KG1 (cell line): ENCODE measurements at regions not wholly inside any gene's neighbourhood (a gene's known extent, or its start where the extent isn't known, plus 50 kb on each side); places are given as distances from the start of the nearest gene placed in this dataset.

ENCODE experiments used
- DNase-seq: peaks from one replicate; lab custom pipeline; 2025; lab: John Stamatoyannopoulos, UW

DNA sequence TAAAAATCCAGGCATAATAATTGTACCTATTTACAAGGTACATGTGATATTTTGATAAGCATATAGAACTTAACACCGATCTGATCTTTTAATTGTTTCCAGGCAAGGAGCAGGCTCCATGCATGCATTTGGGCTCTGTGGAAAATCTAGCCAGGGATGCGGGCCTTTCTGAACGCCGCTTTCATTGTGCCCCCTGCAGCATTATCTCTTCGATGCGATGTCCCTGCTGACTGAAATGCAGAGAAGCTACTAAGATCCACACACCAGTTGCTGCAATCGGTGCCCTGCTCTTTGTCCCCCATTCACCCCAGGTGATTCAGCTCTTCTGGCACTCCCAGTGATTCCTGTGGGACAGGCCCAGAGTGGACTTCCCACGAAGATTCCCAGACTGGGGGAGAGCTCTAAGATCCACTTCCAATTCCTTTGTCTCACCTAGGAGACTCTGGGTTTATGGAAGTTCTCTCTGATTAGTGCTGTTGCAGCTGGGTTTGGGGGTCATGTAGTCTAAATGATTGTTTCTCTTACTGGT, 254.3 kb upstream of the AGA start:
- DNase-seq, result no peak

DNA sequence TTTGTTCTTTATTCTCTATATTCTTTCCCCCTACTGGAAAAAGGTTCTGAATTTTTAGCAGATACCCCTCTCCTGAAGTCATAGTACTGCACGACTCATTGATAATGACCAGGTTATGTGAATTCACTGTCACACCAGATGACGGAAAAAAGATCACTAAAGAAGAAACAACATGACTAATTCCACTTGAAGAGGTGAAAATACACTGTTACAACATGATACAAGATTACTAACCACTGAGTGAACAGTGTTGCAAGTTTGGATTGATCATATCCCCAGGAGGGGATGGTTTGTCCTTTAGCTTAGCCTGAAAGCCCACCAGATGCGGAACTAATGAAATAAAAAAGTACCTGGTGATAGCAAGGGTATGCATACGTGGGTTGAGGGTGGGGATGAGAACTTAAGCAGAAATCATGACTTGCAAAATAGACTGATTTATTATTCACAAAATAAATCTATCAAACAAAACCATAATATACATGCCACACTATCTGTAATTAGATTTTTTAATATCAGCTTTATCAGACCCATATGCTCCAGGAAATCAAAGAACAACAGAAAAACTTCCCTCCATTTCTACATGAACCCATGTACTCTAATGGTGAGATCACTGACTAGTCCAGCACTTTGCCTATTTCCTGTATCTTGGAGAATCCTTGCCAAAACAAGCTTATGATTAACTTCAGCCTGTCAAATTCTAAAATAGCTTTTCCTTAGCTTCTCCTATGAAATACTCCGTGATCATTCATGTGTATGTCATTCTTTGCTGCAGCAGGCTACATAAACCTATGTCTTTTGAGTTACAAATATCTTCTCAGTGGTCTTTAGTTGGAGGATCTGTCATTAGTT, 257.4 kb upstream of the AGA start:
- DNase-seq, result no peak

DNA sequence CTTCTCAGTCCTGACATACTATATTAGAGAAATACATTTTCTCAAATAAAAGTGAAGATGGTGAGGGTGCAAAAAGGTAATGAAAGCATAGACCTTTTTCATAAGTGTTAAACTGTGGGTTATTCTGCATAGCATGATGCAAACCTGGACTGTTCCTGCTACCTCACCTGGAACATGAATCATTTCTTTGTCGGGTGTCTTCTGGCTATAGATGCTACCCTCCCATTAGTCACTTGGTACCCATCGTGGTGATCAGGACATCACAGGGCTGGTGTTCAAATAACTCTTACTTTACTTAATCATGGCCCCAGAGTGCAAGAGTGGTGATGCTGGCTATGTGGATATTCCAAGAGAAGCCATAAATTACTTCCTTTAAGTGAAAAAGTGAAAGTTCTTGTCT, 264.7 kb upstream of the AGA start:
- DNase-seq, result no peak

DNA sequence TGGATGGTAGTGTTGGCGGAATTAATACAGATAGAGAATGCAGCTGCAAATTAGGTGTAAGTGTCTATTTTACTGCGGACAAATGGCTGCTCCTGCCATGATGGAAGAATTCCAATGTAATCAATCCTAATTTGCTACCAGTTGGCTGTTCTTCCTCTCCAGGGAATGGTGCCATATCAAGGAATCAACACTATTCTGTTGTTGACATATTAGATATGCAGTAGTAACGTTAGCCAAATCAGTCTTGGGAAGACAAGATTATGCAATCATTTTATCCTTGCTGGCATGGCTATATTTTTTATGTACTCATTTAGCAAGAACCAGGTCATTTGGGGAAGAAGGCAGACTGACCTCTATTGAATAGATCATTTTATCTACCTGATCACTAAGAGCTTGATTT, 271.2 kb upstream of the AGA start:
- no peak for DNase-seq

DNA sequence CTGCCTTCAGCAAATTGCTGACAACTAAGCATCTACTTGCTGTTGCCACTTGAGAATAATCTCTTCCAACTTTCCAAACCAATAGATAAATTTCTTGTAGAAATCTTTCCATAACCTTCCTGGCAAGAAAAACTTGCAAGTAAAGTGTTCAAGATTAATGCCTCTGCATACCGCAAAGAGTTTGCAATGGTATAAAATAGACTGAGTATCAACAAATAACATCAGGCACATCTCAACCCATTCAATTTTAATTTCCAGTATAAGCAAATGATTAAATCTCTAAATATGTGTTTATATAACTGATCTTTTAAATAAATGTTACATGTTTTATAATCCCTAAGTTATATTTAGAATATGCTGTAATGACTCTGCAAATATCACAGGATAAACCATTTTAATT, 275.2 kb upstream of the AGA start:
- no peak for DNase-seq

DNA sequence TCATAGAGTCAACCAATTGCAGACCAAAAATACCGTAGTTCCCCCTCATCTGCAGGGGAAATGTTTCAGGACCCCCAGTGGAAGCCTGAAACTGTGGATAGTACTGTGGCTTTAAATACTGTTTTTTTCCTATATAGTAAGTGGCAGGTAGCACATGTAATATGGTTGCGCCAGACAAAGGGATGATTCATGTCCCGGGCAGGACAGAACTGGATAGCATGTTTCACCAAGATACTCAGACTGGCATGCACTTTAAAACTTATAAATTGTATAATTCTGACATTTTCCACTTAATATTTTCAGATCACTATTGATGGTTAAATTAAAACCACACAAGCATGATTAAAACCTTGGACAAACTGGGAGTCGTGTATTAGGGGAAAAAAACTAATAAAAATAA, 276.3 kb upstream of the AGA start:
- no peak for DNase-seq

DNA sequence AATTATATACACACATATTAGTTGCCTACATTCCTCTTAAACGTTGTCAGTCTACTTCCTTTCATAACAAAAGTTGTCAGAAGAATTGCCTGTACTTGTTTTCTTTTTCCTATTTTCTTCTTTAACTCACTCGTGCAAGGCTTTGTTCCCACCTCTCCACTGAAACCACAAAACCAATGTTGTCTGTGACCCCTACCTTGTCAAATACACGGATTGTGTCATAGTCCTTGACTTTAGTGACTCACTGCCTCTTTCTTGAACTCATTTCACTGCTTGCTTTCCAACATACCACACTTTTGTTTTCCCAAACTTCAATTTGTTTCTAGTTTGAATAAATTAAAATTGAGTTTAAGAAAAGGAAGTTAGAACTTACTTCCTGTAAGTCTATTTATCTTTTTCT, 283.9 kb upstream of the AGA start:
- no peak for DNase-seq

DNA sequence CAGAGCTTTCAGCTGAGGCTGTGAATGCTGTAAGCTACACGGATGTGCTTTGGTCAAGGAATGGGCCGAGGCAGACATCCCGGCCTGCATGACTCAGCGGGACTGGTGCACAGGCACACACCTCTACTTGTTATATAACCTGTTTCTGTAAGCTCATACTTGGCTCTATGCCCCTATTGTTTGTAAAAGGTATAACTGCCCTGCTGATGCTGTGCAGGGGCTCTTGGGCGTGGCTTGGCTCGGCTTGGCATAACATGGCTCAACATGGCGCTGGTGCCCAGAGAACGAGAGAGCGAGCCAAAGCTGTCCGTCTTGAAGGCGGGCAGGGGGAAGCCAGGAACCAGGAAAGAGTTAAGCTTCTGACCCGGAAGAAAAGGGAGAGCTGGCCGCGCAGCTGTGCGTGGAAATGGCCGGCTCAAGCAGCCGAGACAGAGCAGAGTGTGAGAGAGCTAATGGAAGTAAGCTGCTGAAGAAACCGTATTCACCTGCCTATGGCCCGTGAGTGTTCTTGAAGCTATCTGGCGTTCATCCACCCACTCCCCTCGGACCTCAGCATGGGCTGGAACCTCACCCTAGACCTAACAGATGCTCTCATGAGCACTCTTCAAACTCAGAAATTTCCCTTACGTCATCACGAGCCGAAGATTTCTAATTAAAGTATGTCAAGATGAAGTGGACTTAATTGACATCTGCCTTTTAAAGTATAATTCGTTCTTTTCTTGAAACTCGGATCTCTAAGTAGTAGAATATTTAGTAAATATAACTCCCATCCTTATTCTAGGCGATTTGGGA, 286.3 kb upstream of the AGA start:
- no peak for DNase-seq

DNA sequence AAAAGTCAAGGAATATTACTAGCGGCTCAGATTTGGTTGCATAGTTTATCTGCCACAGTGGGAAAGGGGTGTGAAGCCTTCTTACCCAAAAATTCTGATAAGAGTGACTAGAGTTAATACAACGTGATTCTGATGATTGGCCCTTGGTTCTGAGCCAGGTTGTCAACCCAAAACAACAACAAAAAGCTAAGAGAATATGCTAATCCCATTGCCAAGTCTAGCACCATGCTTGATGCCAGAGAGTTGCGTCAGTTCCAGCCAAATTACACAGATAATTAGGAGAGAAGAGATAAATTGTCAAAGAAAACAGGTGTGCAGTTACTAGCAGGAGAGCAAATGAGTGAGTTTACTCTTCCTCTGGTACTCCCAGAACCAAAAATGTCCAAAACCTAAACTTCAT, 287.4 kb upstream of the AGA start:
- no peak for DNase-seq

DNA sequence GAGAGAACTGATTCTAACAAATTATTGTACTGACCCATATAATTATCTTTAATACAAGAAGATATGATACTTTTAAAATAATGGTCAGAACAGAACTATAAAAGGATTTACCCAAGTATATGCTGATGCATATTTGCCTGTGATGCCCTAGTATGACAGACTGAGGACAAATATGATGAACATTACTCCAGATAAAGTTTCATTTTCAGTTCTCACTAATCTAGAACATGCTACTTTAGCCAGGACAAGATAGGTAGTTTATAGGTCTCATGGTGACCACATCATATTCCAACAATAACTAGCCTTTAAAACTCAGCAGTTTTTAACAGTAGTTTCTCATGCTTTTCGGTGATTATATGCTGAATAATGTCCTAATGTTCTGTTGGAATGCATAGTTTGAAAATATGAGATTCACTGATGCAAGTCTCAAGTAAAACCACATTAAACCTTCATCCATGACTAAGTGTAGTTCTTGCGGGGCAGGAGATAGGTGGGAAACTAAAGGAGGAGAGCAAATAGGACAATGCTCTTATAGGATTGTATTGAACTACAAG, 295.2 kb upstream of the AGA start:
- DNase-seq, result no peak

DNA sequence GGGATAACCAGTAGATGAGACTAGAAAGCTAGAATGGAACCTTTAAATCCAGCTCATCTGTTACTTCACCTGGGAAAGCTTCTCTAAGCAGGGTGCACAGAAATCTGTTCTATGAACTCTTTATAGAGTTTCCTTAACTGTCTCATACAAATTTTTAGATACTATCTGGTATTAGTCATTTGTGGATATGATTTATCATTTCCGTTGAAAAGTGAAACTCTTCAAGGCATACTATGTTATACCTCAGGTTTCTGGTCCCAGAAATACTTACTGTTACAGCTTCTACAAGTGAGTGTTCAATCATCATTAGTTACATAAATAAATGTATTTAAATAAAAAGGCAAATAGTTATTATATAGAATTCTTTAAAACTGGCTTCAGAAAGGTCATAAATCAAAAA, 298.3 kb upstream of the AGA start:
- no peak for DNase-seq

DNA sequence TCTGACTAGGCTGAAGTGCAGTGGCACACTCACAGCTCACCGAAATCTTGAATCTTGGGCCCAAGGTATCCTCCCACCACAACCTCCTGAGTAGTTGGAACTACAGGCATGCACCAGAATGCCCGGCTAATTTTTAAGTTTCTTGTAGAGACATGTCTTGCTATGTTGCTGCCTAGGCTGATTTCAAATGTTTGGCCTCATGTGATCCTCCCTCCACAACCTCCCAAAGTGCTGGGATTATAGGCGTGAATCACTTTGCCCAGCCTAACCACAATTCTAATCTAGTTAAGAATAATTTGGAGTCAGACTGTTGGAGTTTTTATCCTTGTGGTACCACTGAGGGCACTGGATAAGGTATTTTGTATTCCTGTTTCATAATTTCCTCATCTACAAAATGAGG, 317.5 kb upstream of the AGA start:
- DNase-seq, result no peak

DNA sequence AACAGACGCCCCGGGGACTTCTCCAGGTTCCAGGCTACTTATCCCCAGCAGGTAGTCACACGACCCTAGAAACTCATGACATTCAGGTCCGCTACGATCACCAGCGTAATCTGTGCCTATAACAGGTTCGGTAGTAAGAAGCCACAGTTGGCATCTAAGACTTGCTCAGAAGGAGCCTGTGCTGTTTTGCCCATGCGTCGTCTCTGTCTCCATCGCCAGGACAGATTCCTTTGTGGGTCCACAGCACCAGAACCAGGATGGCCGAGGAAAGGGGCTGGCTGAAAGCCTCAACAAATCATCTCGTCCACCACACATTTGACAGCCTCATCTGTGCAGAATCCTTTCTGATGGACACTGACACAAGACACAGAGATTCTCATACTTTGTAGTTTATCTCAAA, 319.5 kb upstream of the AGA start:
- DNase-seq, result no peak

DNA sequence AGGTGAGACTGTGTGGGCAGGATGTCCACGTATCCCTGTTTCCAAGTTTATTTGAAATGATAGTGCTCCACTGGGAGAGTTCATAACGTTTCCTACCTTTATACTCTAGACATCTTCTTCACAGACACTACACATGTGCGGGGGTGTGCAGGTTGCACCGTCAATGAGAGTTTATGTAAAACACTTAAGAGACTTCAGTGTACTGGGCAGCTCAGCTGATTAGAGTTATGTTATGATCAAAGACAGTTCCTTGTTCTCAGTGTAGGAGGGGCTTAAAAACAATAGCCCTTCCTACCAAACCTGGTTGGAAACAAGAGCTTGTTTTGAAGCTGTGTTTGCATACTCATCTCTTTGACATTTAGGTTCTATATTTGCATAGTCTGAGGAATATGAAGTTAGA, 326.9 kb upstream of the AGA start:
- no peak for DNase-seq

DNA sequence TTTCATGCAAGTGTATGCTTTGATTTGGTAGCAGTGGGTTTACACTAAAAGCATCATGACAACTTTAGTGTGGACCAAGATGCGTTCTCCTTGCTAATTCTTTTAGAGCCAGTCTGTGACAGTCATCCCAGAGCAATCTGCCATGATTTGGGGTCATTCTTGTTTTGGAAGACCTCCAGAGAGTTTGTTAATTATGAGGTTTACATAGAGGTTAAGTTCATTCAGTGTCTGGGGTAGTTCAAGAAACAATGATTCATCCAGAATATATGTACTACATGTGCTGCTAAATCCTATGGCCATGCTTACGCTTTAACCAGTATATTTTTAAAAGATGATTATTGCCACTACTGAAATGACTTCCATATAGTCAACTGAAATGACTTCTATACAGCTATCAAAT, 328.5 kb upstream of the AGA start:
- no peak for DNase-seq

DNA sequence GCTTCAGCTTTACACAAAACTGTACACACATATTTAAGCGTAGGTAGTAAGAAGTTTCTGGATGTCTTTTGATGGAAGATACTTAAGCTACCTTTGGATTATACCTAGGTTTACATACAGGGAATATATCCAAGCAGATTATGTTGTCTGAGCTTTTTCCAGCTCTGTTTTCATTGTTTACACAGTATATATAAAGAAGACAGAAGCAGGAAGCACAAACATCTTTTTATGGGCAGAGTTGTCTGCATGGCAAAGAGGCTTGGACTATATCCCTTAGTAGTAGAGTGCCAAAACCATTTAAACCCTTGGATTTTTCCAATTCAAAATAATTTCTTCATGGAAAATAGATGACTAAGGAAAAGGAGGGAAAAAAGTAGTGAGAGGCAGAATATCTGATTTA, 329.4 kb upstream of the AGA start:
- no peak for DNase-seq

DNA sequence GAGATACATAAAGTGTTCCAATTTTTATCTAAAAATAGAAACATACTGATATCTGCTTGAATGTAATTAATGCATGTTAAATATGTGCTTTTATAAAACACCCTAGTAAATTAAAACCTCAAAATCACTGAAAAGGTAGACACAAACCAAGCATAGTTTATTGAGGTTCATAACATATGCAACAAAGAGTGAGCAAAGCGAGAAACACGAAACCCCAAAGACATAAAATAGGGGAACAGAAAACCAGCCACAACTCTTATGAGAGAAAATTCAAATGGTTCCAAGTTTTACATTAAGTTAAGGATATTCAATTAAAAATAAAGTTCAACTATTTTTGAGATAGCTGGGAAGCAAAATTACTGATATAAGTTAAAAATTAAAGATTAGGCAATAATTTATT, 336.4 kb upstream of the AGA start:
- no peak for DNase-seq

DNA sequence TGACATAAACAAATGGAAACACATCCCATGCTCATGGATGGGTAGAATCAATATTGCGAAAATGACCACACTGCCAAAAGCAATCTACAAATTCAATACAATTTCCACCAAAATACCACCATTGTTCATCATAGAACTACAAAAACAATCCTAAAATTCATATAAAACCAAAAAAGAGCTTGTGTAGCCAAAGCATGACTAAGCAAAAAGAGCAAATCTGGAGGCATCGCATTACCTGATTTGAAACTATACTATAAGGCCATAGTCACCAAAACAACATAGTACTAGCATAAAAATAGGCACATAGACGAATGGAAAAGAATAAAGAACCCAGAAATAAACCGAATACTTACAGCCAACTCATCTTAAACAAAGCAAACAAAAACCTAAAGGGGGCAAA, 342.8 kb upstream of the AGA start:
- DNase-seq, result no peak

DNA sequence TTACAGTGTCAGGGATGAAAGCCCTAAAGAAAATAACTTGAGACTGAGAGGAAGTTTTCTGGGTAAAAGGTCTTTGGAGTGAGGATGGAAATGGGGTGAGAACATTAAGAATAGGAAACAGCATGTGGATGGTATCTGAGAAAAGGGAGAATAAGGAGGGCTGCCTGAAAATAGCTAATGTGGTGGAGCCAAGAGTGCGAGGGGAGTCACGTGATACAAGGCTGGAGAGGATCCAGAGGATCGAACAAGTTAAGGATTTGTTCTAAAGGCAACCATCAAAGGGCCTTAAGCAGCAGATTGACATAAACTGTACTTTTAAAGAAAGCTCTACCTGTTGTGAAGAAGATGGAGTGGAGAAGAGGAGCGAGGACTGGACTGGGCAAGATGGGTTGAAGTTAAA, 347.4 kb upstream of the AGA start:
- DNase-seq, result no peak

DNA sequence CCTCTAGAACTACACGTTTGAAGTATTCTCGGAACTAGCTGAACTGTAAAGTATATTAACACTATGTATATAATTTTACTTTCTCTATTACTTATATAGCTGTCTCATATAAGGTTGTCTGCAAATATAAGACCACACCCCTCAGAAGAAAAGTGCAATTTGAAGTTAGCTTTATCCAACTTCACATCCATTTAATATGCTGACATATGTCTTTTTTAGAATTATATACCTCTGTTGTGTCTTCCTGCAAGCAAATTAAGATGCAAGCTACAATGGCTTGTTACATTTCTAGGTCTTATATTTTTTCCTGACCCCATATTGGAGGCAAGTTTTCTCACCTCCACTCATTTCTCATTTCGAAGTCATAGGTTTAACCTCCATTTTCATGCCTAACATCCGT, 349.0 kb upstream of the AGA start:
- DNase-seq, result no peak

DNA sequence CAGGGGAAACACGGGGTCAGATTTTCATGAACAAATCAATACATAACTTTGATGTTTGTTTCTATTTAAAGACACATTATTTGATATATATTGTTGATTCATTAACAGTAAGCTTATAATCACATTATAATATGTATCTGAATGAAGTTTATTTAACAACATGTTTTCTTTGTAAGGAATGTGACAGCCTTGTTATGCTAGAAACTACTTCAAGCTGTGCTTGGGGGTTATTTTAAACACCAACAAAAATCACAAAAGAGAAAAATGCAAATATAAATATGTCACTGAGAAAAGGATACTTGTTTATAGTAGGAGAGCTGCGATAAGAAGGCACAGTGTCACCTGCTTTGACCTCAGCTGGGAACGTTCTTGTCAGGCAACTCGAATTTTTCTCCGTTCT, 354.6 kb upstream of the AGA start:
- DNase-seq, result no peak

DNA sequence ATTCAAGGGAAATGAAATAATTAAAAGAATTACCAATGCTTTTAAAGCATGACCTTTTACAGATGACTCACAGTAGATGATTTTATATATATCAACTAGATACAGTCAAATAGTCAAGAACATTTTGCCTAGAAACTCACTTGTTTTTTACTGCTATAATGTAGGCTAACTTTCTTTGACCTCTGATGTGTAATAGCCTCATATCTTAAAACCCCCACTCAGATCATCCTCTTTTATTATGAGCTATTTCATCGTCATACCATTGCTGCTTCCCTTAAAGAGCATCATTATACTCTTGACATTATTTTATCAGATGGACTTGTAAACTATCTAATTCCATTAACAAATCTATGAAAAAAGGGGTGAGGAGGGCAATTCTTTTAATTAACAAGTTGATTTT, 355.9 kb upstream of the AGA start:
- DNase-seq, result no peak

DNA sequence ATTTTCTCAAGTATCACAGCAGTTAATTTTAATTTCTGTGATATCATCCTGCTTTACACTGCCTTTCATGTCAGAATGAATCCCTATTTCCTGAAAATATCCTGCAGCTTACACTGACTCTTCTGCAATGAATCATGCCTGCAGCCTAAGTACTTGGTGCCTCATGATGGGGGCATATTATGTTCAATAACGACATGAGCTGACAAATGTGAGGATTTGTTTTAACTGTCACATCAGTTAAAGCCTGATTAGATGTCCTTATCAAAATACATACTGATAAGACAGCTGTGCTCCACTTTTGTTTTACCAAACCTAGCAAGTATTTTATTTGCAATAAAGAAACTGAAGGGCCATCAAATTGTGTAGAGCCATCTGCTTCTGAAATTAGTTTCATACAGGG, 359.9 kb upstream of the AGA start:
- DNase-seq, result no peak
